K562 (cell line): ENCODE measurements at regions not wholly inside any gene's neighbourhood (a gene's known extent, or its start where the extent isn't known, plus 50 kb on each side); places are given as distances from the start of the nearest gene placed in this dataset.

Experiments
- BRF1 ChIP-seq: IDR thresholded peaks from 3 replicates; pipeline ENCODE4 v1.6.1; 2011; ENCODE audit warnings: borderline replicate concordance, mild to moderate bottlenecking; ENCODE audit not compliant: insufficient read length; ENCODE audit errors: extremely low read depth
- CBFA2T2 ChIP-seq: fragments of 450-650 bp; conservative IDR thresholded peaks from 2 replicates; pipeline ENCODE4 v1.6.1; 2017; ENCODE audit warnings: mild to moderate bottlenecking
- ETV1 ChIP-seq: fragments of 450-650 bp; conservative IDR thresholded peaks from 2 replicates; pipeline ENCODE4 v1.6.1; 2016; ENCODE audit warnings: missing genetic modification characterization, control low read depth, low read depth, missing compliant biosample characterization
- RAD21 ChIP-seq, 2 experiments: fragments of 250-450 bp in 1 of 2; fragments of 450-650 bp in 1 of 2; sonication (Bioruptor Pico) in 1 of 2; formaldehyde crosslinking in 1 of 2; IDR thresholded peaks in 1 of 2; conservative IDR thresholded peaks in 1 of 2; 2 replicates each; pipeline versions ENCODE4 v1.4.0 to v1.8.0; 2020 to 2022; ENCODE audit warnings: mild to moderate bottlenecking in 2 of 2, moderate library complexity in 1 of 2
- SLC30A9 ChIP-seq: fragments of 250-450 bp; sonication (Bioruptor Pico); IDR thresholded peaks from 2 replicates; pipeline ENCODE4 v1.8.0; 2022; ENCODE audit warnings: mild to moderate bottlenecking, moderate library complexity
- ZNF764 ChIP-seq: fragments of 250-450 bp; sonication (Bioruptor Pico); IDR thresholded peaks from 2 replicates; pipeline ENCODE4 v1.4.0; 2020; ENCODE audit warnings: low read depth, mild to moderate bottlenecking, moderate library complexity
- ZNF830 ChIP-seq: fragments of 250-450 bp; sonication (Bioruptor Pico); IDR thresholded peaks from 2 replicates; pipeline ENCODE4 v1.5.0; 2021; ENCODE audit warnings: mild to moderate bottlenecking
- TF ChIP-seq, protein P1 (sequence below): fragments of 200-600 bp; sonication (generic); IDR thresholded peaks from one replicate; pipeline ENCODE4 v1.6.1; 2012; ENCODE audit warnings: mild to moderate bottlenecking, low read depth, low read length, inconsistent platforms

DNA sequence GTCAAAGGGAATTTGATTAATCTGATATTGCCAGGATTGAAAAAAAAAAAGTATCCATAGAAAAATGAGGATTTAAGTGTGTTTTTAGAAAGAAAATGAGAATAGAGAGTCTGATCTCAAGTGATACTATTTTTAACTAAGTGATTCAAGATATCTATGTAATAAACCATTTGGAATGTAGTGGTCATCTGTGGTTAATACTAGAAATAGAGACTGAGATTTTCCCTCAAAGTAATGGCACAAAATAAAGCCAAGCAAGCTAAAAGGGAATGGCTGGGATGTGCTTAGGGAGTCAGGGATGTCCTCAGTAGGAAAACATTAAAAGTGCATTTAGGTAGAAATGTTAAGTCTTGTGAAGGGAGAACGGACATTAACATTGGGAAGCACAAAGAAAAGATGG lies 90.6 kb downstream of the FBXO4 start (continued):
- TF ChIP-seq, protein P1, sequence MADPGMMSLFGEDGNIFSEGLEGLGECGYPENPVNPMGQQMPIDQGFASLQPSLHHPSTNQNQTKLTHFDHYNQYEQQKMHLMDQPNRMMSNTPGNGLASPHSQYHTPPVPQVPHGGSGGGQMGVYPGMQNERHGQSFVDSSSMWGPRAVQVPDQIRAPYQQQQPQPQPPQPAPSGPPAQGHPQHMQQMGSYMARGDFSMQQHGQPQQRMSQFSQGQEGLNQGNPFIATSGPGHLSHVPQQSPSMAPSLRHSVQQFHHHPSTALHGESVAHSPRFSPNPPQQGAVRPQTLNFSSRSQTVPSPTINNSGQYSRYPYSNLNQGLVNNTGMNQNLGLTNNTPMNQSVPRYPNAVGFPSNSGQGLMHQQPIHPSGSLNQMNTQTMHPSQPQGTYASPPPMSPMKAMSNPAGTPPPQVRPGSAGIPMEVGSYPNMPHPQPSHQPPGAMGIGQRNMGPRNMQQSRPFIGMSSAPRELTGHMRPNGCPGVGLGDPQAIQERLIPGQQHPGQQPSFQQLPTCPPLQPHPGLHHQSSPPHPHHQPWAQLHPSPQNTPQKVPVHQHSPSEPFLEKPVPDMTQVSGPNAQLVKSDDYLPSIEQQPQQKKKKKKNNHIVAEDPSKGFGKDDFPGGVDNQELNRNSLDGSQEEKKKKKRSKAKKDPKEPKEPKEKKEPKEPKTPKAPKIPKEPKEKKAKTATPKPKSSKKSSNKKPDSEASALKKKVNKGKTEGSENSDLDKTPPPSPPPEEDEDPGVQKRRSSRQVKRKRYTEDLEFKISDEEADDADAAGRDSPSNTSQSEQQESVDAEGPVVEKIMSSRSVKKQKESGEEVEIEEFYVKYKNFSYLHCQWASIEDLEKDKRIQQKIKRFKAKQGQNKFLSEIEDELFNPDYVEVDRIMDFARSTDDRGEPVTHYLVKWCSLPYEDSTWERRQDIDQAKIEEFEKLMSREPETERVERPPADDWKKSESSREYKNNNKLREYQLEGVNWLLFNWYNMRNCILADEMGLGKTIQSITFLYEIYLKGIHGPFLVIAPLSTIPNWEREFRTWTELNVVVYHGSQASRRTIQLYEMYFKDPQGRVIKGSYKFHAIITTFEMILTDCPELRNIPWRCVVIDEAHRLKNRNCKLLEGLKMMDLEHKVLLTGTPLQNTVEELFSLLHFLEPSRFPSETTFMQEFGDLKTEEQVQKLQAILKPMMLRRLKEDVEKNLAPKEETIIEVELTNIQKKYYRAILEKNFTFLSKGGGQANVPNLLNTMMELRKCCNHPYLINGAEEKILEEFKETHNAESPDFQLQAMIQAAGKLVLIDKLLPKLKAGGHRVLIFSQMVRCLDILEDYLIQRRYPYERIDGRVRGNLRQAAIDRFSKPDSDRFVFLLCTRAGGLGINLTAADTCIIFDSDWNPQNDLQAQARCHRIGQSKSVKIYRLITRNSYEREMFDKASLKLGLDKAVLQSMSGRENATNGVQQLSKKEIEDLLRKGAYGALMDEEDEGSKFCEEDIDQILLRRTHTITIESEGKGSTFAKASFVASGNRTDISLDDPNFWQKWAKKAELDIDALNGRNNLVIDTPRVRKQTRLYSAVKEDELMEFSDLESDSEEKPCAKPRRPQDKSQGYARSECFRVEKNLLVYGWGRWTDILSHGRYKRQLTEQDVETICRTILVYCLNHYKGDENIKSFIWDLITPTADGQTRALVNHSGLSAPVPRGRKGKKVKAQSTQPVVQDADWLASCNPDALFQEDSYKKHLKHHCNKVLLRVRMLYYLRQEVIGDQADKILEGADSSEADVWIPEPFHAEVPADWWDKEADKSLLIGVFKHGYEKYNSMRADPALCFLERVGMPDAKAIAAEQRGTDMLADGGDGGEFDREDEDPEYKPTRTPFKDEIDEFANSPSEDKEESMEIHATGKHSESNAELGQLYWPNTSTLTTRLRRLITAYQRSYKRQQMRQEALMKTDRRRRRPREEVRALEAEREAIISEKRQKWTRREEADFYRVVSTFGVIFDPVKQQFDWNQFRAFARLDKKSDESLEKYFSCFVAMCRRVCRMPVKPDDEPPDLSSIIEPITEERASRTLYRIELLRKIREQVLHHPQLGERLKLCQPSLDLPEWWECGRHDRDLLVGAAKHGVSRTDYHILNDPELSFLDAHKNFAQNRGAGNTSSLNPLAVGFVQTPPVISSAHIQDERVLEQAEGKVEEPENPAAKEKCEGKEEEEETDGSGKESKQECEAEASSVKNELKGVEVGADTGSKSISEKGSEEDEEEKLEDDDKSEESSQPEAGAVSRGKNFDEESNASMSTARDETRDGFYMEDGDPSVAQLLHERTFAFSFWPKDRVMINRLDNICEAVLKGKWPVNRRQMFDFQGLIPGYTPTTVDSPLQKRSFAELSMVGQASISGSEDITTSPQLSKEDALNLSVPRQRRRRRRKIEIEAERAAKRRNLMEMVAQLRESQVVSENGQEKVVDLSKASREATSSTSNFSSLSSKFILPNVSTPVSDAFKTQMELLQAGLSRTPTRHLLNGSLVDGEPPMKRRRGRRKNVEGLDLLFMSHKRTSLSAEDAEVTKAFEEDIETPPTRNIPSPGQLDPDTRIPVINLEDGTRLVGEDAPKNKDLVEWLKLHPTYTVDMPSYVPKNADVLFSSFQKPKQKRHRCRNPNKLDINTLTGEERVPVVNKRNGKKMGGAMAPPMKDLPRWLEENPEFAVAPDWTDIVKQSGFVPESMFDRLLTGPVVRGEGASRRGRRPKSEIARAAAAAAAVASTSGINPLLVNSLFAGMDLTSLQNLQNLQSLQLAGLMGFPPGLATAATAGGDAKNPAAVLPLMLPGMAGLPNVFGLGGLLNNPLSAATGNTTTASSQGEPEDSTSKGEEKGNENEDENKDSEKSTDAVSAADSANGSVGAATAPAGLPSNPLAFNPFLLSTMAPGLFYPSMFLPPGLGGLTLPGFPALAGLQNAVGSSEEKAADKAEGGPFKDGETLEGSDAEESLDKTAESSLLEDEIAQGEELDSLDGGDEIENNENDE: no peak
- TF ChIP-seq ZNF830 (CRISPR knock-in tag): no peak
- no peak for TF ChIP-seq CBFA2T2
- no peak for TF ChIP-seq ETV1 (tag)
- no peak for TF ChIP-seq ZNF764 (CRISPR knock-in tag)
- TF ChIP-seq RAD21 (CRISPR knock-in tag; conservative IDR thresholded peaks at IDR 0.05 in 1 of 2, IDR thresholded peaks at IDR 0.05 in 1 of 2): no peak
- no peak for TF ChIP-seq SLC30A9 (CRISPR knock-in tag)
- TF ChIP-seq BRF1: no peak
